ENCODE measurements at regions not wholly inside any gene's neighbourhood (a gene's known extent, or its start where the extent isn't known, plus 50 kb on each side); places are given as distances from the start of the nearest gene placed in this dataset.

GRCh38 chr6:91580635-91581034, 993.8 kb upstream of the MAP3K7 start:
- no peak for DNase-seq

GRCh38 chr6:91575032-91575431, 988.2 kb upstream of the MAP3K7 start:
- DNase-seq: no peak

DNA sequence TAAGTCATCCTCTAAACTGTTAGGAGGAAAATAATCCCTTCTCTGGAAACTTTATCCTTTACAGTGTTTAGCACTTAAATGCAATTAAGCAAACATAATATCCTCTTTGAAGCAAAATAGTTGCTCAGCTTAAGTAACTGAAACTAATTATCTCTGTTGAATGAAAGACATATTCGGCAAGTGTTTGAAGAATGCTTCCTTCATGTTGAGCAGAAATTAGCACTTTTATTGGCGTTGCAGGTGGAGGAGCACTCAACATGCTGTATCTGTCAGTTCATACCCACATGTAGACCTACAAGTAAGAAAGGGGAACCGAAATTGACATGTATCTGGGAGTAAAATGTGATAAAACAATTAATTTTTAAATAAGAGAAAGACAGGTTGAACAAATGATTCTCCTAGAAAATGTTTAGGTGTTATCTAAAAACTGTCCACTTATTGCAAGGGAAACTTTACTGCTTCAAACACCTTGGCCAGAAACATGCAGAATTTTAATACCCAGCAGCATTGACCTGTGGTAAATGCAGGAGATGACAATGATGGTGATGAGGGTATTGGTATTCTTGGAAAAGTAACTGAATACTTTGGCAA, 987.0 kb upstream of the MAP3K7 start:
- DNase-seq: no peak

GRCh38 chr6:91572878-91573277, 986.0 kb upstream of the MAP3K7 start:
- DNase-seq: no peak

DNA sequence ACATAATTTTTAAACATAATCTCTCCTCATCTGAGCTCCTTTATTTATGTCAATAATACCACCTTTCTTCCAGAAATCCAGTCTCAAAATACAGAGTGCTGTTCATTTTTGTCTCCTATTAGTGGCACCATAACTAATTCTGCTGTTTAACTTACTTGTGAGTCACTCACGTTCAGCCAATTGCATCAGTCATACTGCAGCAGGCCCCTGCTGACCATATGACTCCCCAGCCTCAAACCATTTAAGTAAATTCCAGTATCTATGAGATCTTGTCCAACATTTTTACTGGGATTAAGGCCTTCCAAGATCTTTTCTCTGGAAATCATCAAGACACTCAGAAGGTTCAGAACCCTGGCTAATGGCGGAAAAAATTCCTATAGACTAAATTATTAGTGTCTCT, 982.2 kb upstream of the MAP3K7 start:
- no peak for DNase-seq

- DNase-seq: no peak
Observed at GRCh38 chr6:91566467-91566866, 979.6 kb upstream of the MAP3K7 start.

DNA sequence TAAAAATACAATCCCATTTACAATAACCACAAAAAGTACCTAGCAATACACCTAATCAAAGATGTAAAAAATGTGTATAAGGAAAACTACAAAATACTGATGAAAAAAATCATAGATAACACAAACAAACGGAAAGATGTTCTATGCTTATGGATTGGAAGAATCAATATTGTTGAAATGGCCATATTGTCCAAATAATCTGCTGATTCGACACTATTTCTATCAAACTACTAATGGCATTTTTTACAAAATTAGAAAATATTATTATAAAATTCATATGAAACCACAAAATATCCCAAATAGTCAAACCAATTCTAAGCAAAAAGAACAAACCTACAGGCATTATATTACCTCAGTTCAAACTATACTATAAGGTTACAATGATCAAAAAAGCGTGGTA, 978.3 kb upstream of the MAP3K7 start:
- no peak for DNase-seq

DNA sequence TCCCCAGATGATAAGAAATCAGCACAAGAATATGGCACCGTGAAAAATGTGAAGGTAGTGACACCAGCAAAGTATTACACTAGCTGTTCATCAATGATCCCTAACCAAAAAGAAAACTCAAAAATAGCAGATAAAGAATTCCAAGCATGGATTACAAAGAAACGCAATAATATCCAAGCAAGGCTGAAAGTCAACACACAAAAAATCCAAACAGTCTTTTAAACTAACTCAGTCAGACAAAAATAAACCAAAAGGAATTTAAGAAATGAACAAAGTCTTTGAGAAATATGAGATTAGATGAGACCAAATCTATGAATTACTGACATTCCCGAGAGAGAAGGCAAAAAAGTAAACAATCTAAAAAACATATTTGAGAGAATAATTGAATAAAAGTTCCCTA, 976.1 kb upstream of the MAP3K7 start:
- DNase-seq: no peak

DNA sequence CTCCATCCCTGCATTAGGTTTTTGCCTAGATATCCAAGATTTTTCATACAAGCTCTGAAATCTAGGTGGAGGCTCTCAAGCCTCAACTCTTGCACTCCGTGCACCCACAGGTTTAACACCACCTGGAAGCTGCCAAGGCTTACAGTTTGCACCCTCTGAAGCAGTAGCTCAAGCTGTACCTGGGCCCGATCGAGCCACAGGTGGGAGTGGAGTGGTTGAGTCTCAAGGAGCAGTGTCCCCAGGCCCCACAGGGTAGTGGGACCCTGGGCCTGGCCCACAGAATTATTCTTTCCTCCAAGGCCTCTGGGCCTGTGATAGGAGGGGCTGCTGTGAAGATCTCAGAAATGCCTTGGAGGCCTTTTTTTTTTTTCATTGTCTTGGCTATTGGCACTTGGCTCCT, 973.5 kb upstream of the MAP3K7 start:
- no peak for DNase-seq

DNA sequence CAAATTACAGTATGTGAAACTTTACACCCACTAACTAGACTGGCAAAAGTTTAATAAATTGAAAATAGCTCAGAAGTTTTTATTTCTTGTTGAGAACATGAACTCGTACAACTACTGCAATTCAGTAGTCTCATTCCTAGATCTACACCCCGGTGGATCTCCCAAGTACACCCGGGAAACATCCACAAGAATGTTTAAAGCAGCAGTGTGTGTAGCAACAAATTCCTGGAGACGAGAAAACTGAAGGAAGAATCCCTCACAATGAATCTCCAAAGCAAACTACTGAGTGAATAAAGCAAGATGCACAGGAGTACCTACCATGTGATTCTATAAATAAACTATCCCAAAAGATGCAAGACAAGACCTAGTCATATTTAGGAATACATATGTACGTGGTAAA, 954.0 kb upstream of the MAP3K7 start:
- DNase-seq: no peak

DNA sequence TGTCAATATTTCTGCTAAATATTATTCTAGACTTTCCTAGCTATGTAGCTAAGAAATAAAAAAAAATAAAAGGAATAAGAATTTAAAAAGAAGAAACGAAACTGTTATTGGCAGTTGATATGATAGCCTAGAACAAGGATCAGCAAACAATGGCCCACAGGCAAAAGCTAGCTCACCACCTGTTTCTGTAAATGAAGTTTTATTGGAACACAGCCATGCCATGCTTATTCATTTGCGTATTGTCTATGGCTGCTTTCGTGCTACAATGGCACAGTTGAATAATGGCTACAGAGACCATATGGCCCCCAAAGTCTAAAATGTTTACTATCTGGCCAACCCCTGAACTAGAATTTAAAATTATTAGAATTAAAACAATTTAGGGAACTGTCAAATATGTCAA, 952.6 kb upstream of the MAP3K7 start:
- no peak for DNase-seq

DNA sequence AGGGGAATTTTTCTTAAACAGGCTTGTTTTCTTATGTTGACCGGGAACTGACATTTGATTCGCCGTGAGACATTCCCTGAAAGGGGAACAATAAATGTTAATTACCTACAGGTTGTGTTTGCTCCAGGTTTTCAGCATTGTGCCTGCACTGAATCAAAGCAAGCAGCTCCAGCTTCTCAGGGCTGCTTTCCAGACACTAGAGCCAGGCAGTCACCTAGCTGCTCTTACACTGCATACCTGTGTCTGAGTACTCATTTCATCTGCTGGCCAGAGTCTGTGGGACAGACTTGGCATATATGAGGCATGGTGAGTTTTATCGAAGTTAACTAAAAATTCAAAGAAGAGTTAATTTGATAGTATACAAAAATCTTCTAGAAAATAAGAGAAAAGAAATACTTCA, 951.8 kb upstream of the MAP3K7 start:
- no peak for DNase-seq

GRCh38 chr6:91534614-91535013, 947.7 kb upstream of the MAP3K7 start:
- no peak for DNase-seq

GRCh38 chr6:91523511-91523910, 936.6 kb upstream of the MAP3K7 start:
- DNase-seq: no peak

DNA sequence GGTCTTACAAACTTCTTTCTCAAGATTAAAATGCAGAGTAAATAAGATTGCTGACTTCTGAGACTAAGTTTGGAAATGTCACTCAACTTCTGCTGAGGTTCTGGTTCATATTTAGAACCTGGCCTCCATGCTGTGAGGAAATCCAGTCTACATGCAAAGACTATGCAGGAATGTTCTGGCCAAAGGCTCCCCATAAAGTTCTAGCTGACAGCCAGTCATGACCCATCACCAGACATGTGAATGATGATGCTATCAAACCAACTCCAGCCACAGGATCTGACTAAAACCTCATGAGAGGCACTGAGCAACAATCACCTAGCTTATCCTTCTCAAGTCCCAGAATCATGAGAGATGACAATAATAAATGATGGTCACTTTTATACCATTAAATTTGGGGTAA, 935.1 kb upstream of the MAP3K7 start:
- no peak for DNase-seq

DNA sequence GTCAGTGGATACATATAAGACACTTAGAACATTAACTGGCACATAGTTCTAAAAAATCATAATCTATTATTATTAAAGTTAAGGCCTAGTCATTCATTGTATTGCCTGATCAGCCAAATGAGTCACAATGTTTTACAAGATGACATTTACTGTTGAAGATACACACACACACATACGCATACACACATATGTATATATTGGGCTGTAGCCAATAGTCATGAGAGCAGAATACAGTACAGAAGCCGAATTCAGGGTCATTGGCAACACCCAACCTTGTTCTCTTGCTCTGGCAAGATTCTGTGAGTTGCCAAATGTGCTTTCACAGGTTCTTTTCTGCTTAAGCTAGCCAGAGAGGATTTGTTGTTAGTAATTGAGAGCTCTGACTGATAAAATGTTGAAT, 922.8 kb upstream of the MAP3K7 start:
- DNase-seq: no peak

GRCh38 chr6:91509039-91509438, 922.2 kb upstream of the MAP3K7 start:
- DNase-seq: no peak

DNA sequence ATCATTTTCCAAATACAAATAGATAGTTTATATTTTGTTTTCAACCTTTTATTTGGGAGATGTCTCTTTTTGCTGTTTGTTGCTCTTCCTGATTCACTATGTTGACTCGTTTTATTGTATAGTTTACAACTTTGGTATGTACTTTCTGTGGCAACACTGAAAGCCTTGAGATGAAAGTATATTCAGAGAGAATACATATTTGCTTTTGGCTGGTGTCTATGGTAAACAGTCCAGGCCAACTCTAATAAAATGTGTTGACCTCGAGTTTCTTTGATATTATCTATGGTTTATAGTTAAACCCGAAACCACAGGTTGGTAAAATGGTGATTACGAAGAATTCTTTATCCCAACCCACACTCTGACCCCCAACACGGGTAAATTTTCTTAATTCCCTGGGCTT, 919.6 kb upstream of the MAP3K7 start:
- DNase-seq: no peak

DNA sequence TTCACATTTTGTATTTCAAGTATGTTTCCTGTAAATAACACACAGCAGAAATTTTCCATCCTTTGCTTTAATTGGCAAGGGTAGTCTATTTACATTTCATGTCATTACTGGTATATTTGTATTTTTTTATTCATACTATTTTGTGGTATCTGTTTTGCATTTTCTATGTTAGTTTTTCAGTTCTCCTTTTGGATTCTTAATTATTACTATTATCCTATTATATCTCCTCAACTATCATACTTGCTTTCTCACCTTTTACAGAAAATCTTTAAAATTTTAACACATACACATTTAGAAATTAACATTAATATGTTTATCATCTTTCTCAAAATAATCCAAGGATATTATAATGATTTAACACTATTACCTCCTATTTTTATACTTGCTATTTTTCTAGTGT, 918.3 kb upstream of the MAP3K7 start:
- no peak for DNase-seq

DNA sequence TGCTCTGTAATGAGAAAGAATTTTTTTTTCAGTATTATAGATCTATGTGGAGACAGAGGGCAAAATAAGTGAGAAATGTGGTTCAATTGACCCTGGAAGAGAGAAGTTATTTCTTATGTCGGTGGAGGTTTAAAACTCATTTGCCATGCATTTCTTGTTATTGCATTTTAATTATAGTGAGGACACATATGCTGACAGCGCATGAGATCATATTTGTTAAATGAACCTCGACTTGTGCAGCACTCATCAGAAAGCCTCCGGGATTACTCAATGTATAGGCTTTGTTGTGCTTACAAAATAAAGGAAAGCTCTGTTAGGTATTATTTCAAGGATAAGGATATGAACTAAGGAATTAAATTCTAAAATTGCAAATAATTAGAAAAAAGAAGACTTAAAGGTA, 915.1 kb upstream of the MAP3K7 start:
- no peak for DNase-seq

DNA sequence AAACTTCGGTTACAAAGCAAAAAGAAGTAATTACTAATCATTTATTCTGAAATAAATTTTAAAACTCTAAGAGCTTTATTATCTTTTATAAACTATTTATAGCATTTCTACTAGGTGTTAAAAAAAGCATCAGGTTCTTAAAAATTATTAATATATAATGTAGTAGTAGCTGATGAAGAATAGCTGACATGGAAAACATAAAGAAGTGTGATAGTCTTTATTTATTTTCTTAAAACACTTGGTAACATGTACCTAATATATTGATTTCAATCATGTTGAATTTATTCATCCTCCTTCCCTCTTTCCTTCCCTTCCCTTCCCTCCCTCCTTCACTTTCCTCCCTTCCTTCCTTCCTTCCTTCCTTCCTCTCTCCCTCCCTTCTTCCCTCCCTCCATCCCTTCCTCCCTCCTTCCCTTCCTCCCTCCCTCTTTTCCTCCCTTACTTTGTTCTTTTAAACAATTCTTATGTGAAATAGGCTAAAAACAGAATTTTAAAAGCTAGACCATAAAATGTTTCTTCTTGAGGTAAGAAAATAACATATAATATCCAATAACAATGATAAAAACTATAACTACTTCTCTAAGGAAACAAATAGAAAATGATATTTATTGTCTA, 913.9 kb upstream of the MAP3K7 start:
- no peak for DNase-seq

DNA sequence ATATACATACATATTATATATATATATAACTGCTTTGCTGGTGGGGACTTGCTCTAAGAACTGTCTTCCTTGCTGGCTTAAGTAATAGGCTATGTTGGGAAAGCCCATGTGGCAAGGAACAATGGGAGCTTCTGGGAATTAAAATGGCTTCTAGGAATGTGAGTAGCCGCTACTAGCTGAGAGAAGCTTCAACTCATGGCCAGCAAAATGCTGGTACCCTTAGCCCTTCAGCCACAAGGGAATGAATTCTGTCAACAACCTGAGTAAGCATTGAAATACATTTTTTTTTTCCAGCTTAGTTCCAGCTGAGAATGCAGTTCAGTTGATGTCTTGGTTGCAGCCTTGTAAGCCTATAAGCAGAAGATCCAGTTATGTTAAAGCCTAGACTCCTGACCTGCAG, 911.7 kb upstream of the MAP3K7 start:
- DNase-seq: no peak

DNA sequence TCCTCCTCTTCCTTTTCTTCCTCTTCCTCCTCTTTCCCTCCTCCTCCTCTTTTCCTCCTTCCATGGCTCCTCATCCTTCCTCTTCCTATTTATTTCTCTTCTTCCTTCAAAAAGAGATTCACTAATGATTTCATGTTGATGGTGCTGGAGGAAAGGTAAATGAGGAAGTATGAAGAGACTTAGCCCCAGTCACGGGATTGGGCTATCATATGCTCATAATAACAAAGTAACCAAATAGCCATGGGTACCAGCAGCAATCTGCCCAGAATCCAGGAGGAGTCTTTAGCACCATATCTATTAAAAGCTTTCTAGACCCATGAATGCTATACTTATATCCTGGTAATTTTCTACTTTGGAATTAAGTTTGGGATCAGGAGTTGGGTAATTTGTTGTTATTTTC, 910.9 kb upstream of the MAP3K7 start:
- DNase-seq: no peak

GRCh38 chr6:91490671-91491301, 903.9 kb upstream of the MAP3K7 start:
- DNase-seq: no peak
